ENCODE measurements at regions not wholly inside any gene's neighbourhood (a gene's known extent, or its start where the extent isn't known, plus 50 kb on each side); places are given as distances from the start of the nearest gene placed in this dataset.

GRCh38 chrX:33908898-33909297, 223.2 kb downstream of the FAM47A start:
- Histone ChIP-seq H3K9me3 (ENCODE audit: control insufficient read depth, insufficient read depth, low read length) (no peaks in the 10 kb centered on the region), H3K27me3 (ENCODE audit: control insufficient read depth, low read length) (no peaks in the 10 kb centered on the region), H3K27ac (ENCODE audit: low read depth, low read length) (no peak overlapping the region), H3K4me2 (ENCODE audit: low read length) (no peak overlapping the region), H4K20me1 (ENCODE audit: control insufficient read depth, insufficient read depth, low read depth, low read length) (no peaks in the 10 kb centered on the region), H3K36me3 (ENCODE audit: control insufficient read depth, low read length) (no peaks in the 10 kb centered on the region), H3K4me3 (ENCODE audit: low read length) (no peak overlapping the region), H3K79me2 (ENCODE audit: control insufficient read depth, low read length) (no peaks in the 10 kb centered on the region), H3K9me2 (replicated peaks; ENCODE audit: control insufficient read depth, low read length) (no peaks in the 10 kb centered on the region), H3F3A (ENCODE audit: control insufficient read depth, insufficient read depth) (no peaks in the 10 kb centered on the region), H3K4me1 (ENCODE audit: control insufficient read depth, low read length) (no peaks in the 10 kb centered on the region)
- TF ChIP-seq CTCF (IDR thresholded peaks at IDR 0.05; ENCODE audit: low read depth, low read length, poor library complexity, severe bottlenecking): no peak
- TF ChIP-seq EZH2phosphoT487 (IDR thresholded peaks at IDR 0.05; ENCODE audit: borderline replicate concordance, low read length): no peak

- no peaks in the 10 kb centered on the region for H3K79me2 ChIP-seq (ENCODE audit: control insufficient read depth, low read length)
- no peaks in the 10 kb centered on the region for H3K36me3 ChIP-seq (ENCODE audit: control insufficient read depth, low read length)
- no peak overlapping the region for H3K27ac ChIP-seq (ENCODE audit: low read depth, low read length)
- H3K4me2 ChIP-seq (ENCODE audit: low read length): no peak overlapping the region
- H3K9me2 ChIP-seq (replicated peaks; ENCODE audit: control insufficient read depth, low read length): no peaks in the 10 kb centered on the region
- no peak overlapping the region for H3K4me3 ChIP-seq (ENCODE audit: low read length)
- TF ChIP-seq EZH2phosphoT487 (IDR thresholded peaks at IDR 0.05; ENCODE audit: borderline replicate concordance, low read length): no peak
- TF ChIP-seq CTCF (IDR thresholded peaks at IDR 0.05; ENCODE audit: low read depth, low read length, poor library complexity, severe bottlenecking): no peak
- H3K27me3 ChIP-seq (ENCODE audit: control insufficient read depth, low read length): no peaks in the 10 kb centered on the region
- no peaks in the 10 kb centered on the region for H3K4me1 ChIP-seq (ENCODE audit: control insufficient read depth, low read length)
- H3K9me3 ChIP-seq (ENCODE audit: control insufficient read depth, insufficient read depth, low read length): no peaks in the 10 kb centered on the region
- no peaks in the 10 kb centered on the region for H4K20me1 ChIP-seq (ENCODE audit: control insufficient read depth, insufficient read depth, low read depth, low read length)
- H3F3A ChIP-seq (ENCODE audit: control insufficient read depth, insufficient read depth): no peaks in the 10 kb centered on the region
These were observed 224.0 kb downstream of the FAM47A start for GRCh38 chrX:33908074-33908473.

- TF ChIP-seq EZH2phosphoT487 (IDR thresholded peaks at IDR 0.05; ENCODE audit: borderline replicate concordance, low read length): no peak
- no peak for TF ChIP-seq CTCF (IDR thresholded peaks at IDR 0.05; ENCODE audit: low read depth, low read length, poor library complexity, severe bottlenecking)
- Histone ChIP-seq H4K20me1 (ENCODE audit: control insufficient read depth, insufficient read depth, low read depth, low read length) (no peaks in the 10 kb centered on the region), H3K4me2 (ENCODE audit: low read length) (no peak overlapping the region), H3K27ac (ENCODE audit: low read depth, low read length) (no peak overlapping the region), H3K9me3 (ENCODE audit: control insufficient read depth, insufficient read depth, low read length) (no peaks in the 10 kb centered on the region), H3K36me3 (ENCODE audit: control insufficient read depth, low read length) (no peaks in the 10 kb centered on the region), H3F3A (ENCODE audit: control insufficient read depth, insufficient read depth) (no peaks in the 10 kb centered on the region), H3K9me2 (replicated peaks; ENCODE audit: control insufficient read depth, low read length) (no peaks in the 10 kb centered on the region), H3K4me3 (ENCODE audit: low read length) (no peak overlapping the region), H3K27me3 (ENCODE audit: control insufficient read depth, low read length) (no peaks in the 10 kb centered on the region), H3K79me2 (ENCODE audit: control insufficient read depth, low read length) (no peaks in the 10 kb centered on the region), H3K4me1 (ENCODE audit: control insufficient read depth, low read length) (no peaks in the 10 kb centered on the region)
These were observed 225.1 kb downstream of the FAM47A start for GRCh38 chrX:33906971-33907370.

- TF ChIP-seq CTCF (IDR thresholded peaks at IDR 0.05; ENCODE audit: low read depth, low read length, poor library complexity, severe bottlenecking): no peak
- TF ChIP-seq EZH2phosphoT487 (IDR thresholded peaks at IDR 0.05; ENCODE audit: borderline replicate concordance, low read length): no peak
- Histone ChIP-seq H3K27me3 (ENCODE audit: control insufficient read depth, low read length) (no peaks in the 10 kb centered on the region), H3K4me1 (ENCODE audit: control insufficient read depth, low read length) (no peaks in the 10 kb centered on the region), H3K9me2 (replicated peaks; ENCODE audit: control insufficient read depth, low read length) (no peaks in the 10 kb centered on the region), H3K4me2 (ENCODE audit: low read length) (no peak overlapping the region), H3K79me2 (ENCODE audit: control insufficient read depth, low read length) (no peaks in the 10 kb centered on the region), H3F3A (ENCODE audit: control insufficient read depth, insufficient read depth) (no peaks in the 10 kb centered on the region), H3K36me3 (ENCODE audit: control insufficient read depth, low read length) (no peaks in the 10 kb centered on the region), H3K27ac (ENCODE audit: low read depth, low read length) (no peak overlapping the region), H4K20me1 (ENCODE audit: control insufficient read depth, insufficient read depth, low read depth, low read length) (no peaks in the 10 kb centered on the region), H3K4me3 (ENCODE audit: low read length) (no peak overlapping the region), H3K9me3 (ENCODE audit: control insufficient read depth, insufficient read depth, low read length) (no peaks in the 10 kb centered on the region)
These were observed 239.4 kb downstream of the FAM47A start for GRCh38 chrX:33892670-33893069.
